Esophagus squamous epithelium (tissue), 4 donors: ENCODE measurements at regions not wholly inside any gene's neighbourhood (a gene's known extent, or its start where the extent isn't known, plus 50 kb on each side); places are given as distances from the start of the nearest gene placed in this dataset.

Source experiments
- CTCF ChIP-seq, 6 experiments: fragments of 450-650 bp in 4 of 6; fragments of 200-600 bp in 2 of 6; sonication (generic) in 2 of 6; IDR thresholded peaks; one replicate each; pipeline ENCODE4 v1.5.1; 2016 to 2019; ENCODE audit warnings: antibody characterized with exemption in 6 of 6, mild to moderate bottlenecking in 4 of 6, moderate library complexity in 4 of 6
- POLR2A ChIP-seq, 4 donors: fragments of 450-650 bp; IDR thresholded peaks; one replicate each; pipeline ENCODE4 v1.6.1; 2017; ENCODE audit warnings: antibody characterized with exemption in 4 of 4, mild to moderate bottlenecking in 4 of 4, moderate library complexity in 3 of 4

DNA sequence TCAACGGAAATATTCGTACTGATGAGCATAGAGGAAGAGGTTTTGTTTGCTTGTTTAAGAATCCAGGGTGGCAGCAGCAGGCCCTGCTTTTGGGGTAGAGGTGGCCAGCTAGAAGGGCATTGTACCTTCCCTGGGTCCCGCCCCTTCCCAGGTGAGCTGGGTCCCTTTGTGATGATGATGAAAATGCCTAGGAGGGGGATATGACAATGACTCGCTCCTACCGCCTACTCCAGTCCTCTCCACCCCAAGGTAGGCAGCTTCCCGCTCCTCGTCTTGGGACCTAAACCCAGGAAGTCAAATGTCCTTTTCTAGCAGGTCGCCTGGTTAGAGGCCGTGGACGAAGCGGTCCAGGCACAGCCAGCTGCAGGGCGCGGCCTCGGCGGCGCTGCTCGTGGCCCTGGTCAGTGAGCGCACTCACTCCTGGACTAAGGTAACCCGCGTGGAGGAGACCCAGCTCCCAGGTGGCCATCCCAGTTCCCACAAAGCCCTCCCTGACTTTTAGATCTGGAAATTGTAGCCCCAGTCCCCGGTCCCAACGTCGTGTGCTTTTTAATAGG lies 141.4 kb downstream of the LSMEM1 start:
- TF ChIP-seq CTCF (IDR thresholded peaks at IDR 0.05) (no peak), POLR2A (IDR thresholded peaks at IDR 0.05) (no peak)
